Duodenal mucosa (tissue), 2 donors: ENCODE measurements at regions not wholly inside any gene's neighbourhood (a gene's known extent, or its start where the extent isn't known, plus 50 kb on each side); places are given as distances from the start of the nearest gene placed in this dataset.

ENCODE experiments used
- H3K27ac ChIP-seq: one replicate; pipeline ENCODE4 v1.7.0; 2013; ENCODE audit warnings: low read depth, low read length
- H3K27me3 ChIP-seq, 2 donors: one replicate each; pipeline ENCODE4 v1.7.0; 2013; ENCODE audit warnings: low read length in 2 of 2, control low read depth in 1 of 2; ENCODE audit not compliant: insufficient read depth in 2 of 2, control insufficient read depth in 1 of 2
- H3K36me3 ChIP-seq, 2 donors: one replicate each; pipeline ENCODE4 v1.7.0; 2013; ENCODE audit warnings: low read length in 2 of 2, control low read depth in 1 of 2; ENCODE audit not compliant: insufficient read depth in 2 of 2, control insufficient read depth in 1 of 2
- H3K4me1 ChIP-seq, 2 donors: one replicate each; pipeline ENCODE4 v1.7.0; 2013; ENCODE audit warnings: low read length in 2 of 2, control low read depth in 1 of 2; ENCODE audit not compliant: insufficient read depth in 2 of 2, control insufficient read depth in 1 of 2
- H3K4me3 ChIP-seq, 2 donors: one replicate each; pipeline ENCODE4 v1.7.0; 2013; ENCODE audit warnings: low read length in 2 of 2, low read depth in 1 of 2
- H3K9ac ChIP-seq, 2 donors: one replicate each; pipeline ENCODE4 v1.7.0; 2013; ENCODE audit warnings: low read length in 2 of 2, low read depth in 1 of 2
- H3K9me3 ChIP-seq, 2 donors: one replicate each; pipeline ENCODE4 v1.7.0; 2013; ENCODE audit warnings: low read length in 2 of 2, control low read depth in 1 of 2; ENCODE audit not compliant: control insufficient read depth in 1 of 2

DNA sequence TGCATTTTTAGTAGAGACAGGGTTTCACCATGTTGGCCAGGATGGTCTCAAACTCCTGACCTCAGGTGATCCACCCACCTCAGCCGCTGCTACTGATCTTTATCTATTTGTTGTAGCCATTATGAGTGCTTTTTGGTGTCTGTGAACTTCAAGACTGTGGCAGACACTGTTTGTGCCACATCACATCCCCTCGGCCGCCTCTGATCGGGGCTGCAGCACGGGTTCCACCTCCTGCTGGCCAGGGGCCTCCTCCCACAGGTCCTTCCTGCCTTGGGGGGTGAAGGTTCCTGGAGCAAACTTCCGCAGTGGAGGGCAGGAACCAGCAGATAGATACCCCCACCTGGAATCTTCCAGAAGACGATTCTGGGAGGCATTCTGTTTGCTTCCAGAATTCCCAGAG lies 98.5 kb downstream of the C9orf50 start:
- Histone ChIP-seq H3K27ac (no peak overlapping the region), H3K36me3 (no peaks in the 10 kb centered on the region), H3K4me3 (no peak overlapping the region), H3K9ac (no peak overlapping the region), H3K9me3 (no peaks in the 10 kb centered on the region), H3K4me1 (no peaks in the 10 kb centered on the region), H3K27me3 (peaks cover 0 to 6% of the 10 kb centered on the region in 2 donors)

DNA sequence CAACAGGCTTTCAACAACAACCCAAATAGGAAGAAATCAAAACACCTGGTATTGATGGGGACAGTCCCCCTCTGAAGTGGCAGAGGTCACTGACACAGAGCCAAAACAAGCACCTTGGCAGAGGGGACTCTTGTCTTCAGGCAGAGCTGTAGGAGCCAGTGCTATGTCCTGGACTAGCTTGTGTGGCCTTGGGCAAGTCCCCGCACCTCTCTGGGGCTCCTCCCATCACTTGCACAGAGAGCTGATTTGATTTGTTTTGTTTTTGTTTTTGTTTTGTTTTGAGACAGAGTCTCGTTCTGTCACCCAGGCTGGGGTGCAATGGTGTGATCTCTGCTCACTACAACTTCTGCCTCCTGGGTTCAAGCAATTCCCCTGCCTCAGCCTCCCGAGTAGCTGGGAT lies 100.8 kb downstream of the C9orf50 start:
- Histone ChIP-seq H3K9ac (no peak overlapping the region), H3K36me3 (no peaks in the 10 kb centered on the region), H3K4me1 (no peaks in the 10 kb centered on the region), H3K9me3 (peaks cover 0 to 2% of the 10 kb centered on the region in 2 donors), H3K27me3 (peaks cover 0 to 3% of the 10 kb centered on the region in 2 donors), H3K27ac (no peak overlapping the region), H3K4me3 (no peak overlapping the region)

DNA sequence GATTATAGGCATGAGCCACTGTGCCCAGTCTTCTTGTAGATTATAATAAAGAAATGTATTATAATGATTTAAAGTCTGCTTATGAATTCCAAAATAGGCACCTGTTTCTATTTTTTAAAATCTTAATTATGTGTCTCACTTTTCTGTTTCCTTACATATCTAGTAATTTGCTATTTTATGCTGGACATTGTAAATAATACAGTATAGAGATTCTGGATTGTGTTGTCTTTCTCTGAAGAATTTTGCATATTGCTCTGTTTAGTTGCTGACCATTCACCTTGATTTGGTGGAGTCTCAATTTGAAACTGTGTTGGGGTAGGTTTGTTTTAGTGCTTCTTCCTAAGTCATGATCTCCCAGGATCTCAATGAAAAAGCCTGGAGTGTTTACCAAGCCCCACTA lies 102.8 kb downstream of the C9orf50 start:
- H3K4me1 ChIP-seq: no peaks in the 10 kb centered on the region
- H3K36me3 ChIP-seq: no peaks in the 10 kb centered on the region
- H3K4me3 ChIP-seq: no peak overlapping the region

DNA sequence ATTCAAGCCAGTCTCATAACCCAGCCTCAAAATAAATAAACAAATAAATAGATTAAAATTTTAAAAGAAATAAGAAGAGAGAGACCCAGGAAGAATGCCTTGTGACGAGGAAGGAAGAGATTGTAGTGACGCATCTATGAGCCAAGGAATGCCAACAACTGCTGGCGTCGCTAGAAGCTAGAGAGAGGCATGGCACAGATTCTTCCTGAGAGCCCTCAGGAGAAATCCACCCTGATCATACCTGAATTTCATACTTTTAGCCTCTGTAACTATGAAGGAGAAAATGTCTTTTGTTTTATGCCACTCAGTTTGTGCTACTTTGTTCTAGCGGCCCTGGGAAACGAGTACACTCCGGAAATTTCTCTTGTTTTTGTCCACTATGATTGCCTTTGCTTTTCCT lies 103.9 kb downstream of the C9orf50 start:
- Histone ChIP-seq H3K9me3 (peaks cover 13 to 21% of the 10 kb centered on the region in 2 donors), H3K4me1 (no peaks in the 10 kb centered on the region), H3K27ac (no peak overlapping the region), H3K27me3 (no peaks in the 10 kb centered on the region), H3K9ac (no peak overlapping the region), H3K36me3 (no peaks in the 10 kb centered on the region), H3K4me3 (no peak overlapping the region)

More for the DNA sequence above, 102.8 kb downstream of the C9orf50 start:
- peaks cover 13 to 21% of the 10 kb centered on the region in 2 donors for H3K9me3 ChIP-seq
- no peak overlapping the region for H3K9ac ChIP-seq
- no peak overlapping the region for H3K27ac ChIP-seq
- H3K27me3 ChIP-seq: no peaks in the 10 kb centered on the region

DNA sequence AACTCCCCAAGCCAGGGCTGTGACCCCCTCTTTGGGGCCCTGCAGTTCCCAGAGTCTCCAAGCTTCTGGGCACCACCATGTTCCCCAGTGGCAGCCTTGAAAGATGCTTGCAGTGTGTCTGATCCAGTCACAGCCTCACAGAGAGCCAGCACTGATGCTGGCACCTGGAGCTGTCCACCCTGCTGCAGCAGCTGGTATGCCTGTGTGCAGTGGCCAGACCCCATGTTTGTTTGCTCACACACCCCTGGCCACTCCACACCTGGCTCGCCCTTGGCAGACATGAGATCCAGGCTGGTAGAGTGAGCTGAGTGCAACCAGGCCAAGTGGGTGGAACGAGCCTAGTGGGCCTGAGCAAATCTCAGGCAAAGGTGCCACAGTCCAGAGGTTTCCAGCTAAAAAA lies 106.0 kb downstream of the C9orf50 start:
- no peaks in the 10 kb centered on the region for H3K4me1 ChIP-seq
- H3K27me3 ChIP-seq: no peaks in the 10 kb centered on the region
- H3K4me3 ChIP-seq: no peak overlapping the region
- H3K9ac ChIP-seq: no peak overlapping the region
- H3K27ac ChIP-seq: no peak overlapping the region
- H3K9me3 ChIP-seq: peaks cover 13 to 21% of the 10 kb centered on the region in 2 donors
- no peaks in the 10 kb centered on the region for H3K36me3 ChIP-seq

DNA sequence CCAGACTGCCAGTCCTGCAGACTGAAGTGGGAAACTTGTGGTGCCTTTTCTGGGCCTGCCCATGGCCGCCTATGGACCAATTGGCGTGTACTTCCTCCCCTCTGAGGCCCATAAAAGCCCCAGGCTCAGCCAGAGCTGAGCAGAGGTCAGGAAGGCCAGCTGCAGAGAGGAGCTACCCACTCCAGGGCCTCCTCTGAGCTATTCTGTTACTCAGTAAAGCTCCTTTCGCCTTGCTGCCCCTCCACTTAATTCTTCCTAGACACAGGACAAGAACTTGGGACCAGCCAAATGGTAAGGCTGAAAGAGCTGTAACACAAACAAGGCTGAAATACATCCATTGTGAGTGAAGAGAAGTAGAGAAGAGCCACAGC lies 106.4 kb downstream of the C9orf50 start:
- Histone ChIP-seq H3K4me1 (no peaks in the 10 kb centered on the region), H3K9me3 (peaks cover 13 to 21% of the 10 kb centered on the region in 2 donors), H3K4me3 (no peak overlapping the region), H3K36me3 (no peaks in the 10 kb centered on the region), H3K9ac (no peak overlapping the region), H3K27me3 (no peaks in the 10 kb centered on the region), H3K27ac (no peak overlapping the region)

DNA sequence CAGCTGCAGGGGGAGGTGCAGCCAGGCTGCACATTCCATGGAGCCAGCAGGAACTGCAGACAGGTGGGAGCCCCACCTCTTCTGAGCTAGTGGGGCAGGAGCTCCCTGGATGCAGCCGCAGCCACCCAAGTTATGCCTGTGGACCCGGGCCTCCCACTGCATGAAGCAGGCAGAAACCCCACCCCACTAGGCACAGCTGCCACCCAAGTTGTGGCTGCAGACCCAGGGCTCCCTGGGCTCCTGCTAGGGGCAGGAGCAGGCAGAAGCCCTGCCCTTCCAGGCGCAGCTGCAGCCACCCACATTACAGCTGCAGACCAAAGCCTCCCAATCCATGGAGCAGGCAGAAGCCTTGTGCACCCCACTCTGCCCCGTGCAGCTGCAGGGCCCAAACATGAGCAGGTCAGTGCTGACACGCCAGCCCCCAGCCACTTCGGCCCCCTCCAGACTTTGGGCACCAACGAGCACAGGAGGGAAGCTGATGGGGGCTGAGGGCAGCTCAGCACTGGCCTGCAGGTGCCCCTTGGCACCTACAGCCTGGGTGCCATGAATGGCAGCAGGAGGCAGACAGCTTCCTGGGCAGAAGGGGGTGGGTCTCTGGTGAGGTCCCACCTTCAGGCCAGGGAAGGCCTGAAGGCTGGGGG lies 106.9 kb downstream of the C9orf50 start:
- H3K4me1 ChIP-seq: no peaks in the 10 kb centered on the region
- no peak overlapping the region for H3K9ac ChIP-seq
- H3K27ac ChIP-seq: no peak overlapping the region
- H3K27me3 ChIP-seq: no peaks in the 10 kb centered on the region
- peaks cover 13 to 21% of the 10 kb centered on the region in 2 donors for H3K9me3 ChIP-seq
- H3K36me3 ChIP-seq: no peaks in the 10 kb centered on the region
- H3K4me3 ChIP-seq: no peak overlapping the region

DNA sequence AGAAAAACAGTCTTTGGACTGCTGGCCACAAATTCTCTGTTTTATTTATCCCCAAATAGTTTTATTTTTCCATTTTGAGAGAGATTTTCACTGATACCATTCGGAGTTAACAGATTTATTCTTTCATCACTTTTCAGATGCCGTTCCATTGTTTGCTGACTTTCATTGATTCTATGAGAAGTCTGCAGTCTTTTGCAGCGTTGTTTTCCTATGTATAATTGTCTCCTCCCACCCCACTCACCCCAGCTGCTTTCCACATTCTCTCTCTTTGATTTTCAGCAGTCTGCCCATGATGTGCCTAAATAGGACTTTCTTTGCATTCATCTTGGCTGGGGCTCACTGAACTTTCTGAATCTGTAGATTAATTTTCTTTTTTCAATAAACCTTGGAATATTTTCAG lies 107.6 kb downstream of the C9orf50 start:
- Histone ChIP-seq H3K9me3 (peaks cover 13 to 21% of the 10 kb centered on the region in 2 donors), H3K9ac (no peak overlapping the region), H3K4me1 (no peaks in the 10 kb centered on the region), H3K27ac (no peak overlapping the region), H3K27me3 (no peaks in the 10 kb centered on the region), H3K4me3 (no peak overlapping the region), H3K36me3 (no peaks in the 10 kb centered on the region)

DNA sequence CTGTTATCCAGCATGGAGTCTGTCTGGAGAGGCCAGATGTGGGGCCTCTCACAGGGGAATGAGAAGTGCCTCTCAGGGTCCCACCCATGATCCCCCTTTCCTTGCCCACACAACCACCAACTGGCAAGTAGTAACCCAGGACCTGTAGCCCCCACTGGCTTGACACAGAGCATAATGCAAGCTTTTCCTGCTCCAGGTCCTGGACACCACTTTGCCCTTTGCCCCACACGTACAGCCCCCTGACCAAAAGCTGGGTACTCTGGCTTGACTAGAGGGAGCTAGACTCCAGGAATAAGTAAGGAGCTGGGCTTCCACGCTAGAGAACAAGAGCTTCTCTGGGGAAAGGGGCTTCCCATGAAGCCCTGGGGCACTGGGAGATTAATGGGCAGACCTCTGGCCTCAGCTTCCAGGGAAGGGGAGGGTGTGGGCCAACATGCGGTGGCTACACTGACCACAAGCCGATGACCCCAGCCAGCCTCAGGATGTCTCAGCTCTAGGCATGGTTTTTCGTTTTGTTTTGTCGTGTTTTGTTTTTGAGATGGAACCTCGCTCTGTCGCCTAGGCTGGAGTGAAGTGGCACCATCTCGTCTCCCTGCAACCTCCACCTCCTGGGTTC lies 109.5 kb downstream of the C9orf50 start:
- Histone ChIP-seq H3K4me3 (no peak overlapping the region), H3K9me3 (peaks cover 13 to 21% of the 10 kb centered on the region in 2 donors), H3K4me1 (no peaks in the 10 kb centered on the region), H3K36me3 (no peaks in the 10 kb centered on the region), H3K27me3 (no peaks in the 10 kb centered on the region), H3K9ac (no peak overlapping the region), H3K27ac (no peak overlapping the region)

DNA sequence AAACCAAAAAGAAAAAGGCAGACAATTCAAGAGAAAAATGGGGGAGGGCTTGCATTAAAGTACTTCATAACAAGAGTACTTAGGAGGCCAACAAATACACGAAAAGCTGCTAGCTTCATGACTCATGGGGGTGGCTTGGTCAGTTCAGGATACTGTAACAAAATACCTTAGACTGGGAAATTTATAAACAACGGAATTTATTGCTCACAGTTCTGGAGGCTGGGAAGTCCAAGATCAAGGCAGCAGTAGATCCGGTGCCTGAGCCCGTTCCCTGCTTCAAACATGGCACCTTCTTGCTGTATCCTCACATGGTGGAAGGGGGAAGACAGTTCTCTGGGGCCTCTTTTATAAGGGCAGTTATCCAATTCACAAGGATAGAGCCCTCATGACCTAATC lies 111.4 kb downstream of the C9orf50 start:
- no peaks in the 10 kb centered on the region for H3K4me1 ChIP-seq
- H3K9ac ChIP-seq: no peak overlapping the region
- no peak overlapping the region for H3K27ac ChIP-seq
- no peaks in the 10 kb centered on the region for H3K36me3 ChIP-seq
- peaks cover 12 to 14% of the 10 kb centered on the region in 2 donors for H3K9me3 ChIP-seq
- H3K4me3 ChIP-seq: no peak overlapping the region
- H3K27me3 ChIP-seq: no peaks in the 10 kb centered on the region
